ENCODE measurements at regions not wholly inside any gene's neighbourhood (a gene's known extent, or its start where the extent isn't known, plus 50 kb on each side); places are given as distances from the start of the nearest gene placed in this dataset.

GRCh38 chr4:164060456-164060855 lies 566.0 kb downstream of the TMA16 start:
- TF ChIP-seq CTCF (conservative IDR thresholded peaks at IDR 0.05; ENCODE audit: control insufficient read depth, insufficient read depth, low read depth, low read length) = no peak
- H3K4me3 ChIP-seq (ENCODE audit: control insufficient read depth, low read depth, low read length) = no peak overlapping the region
- no peak for DNase-seq (ENCODE audit: low read depth)

- H3K4me3 ChIP-seq (ENCODE audit: control insufficient read depth, low read depth, low read length) = no peak overlapping the region
- TF ChIP-seq CTCF (conservative IDR thresholded peaks at IDR 0.05; ENCODE audit: control insufficient read depth, insufficient read depth, low read depth, low read length) = no peak
- DNase-seq (ENCODE audit: low read depth) = no peak
These were observed 573.9 kb downstream of the TMA16 start for GRCh38 chr4:164068392-164068791.

GRCh38 chr4:164070625-164071024 lies 576.1 kb downstream of the TMA16 start:
- TF ChIP-seq CTCF (conservative IDR thresholded peaks at IDR 0.05; ENCODE audit: control insufficient read depth, insufficient read depth, low read depth, low read length) = no peak
- DNase-seq (ENCODE audit: low read depth) = no peak
- no peak overlapping the region for H3K4me3 ChIP-seq (ENCODE audit: control insufficient read depth, low read depth, low read length)

DNA sequence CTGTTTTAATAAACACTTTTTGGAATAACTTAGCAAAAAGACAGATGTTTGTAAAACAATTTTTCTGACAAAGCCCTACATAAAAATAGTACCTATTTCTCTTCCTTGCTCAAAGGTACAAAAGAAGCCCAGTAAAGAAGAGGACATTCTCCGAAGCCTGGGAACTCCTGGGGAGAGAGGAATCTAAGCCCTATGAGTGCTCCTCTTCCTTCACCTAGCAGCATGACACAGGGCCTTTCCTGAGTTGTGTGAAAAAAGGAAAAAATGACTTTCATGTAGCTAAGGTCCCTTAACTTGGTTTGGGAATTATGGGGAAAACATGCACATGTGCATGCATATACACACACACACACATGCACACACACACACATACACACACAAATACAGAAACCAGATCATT lies 586.9 kb downstream of the TMA16 start:
- no peak for TF ChIP-seq CTCF (conservative IDR thresholded peaks at IDR 0.05; ENCODE audit: control insufficient read depth, insufficient read depth, low read depth, low read length)
- no peak for DNase-seq (ENCODE audit: low read depth)

DNA sequence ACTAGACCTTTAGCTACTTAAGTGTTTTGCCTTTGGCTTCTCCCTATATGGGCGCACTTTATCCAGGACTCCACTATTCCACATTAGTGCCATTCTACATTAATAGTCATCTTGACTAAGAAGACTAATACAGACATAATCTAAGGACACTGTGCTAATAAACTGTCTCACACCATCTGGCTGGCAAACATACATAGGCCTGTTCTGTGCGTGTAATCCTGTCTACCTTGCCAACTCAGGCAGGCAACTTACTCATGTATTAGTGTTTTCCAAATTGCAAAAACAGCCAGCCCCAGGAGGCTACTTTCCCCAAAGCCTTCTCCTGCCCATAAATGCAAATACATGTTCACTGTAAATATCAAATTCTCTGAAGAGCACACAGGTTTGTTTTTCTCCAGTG lies 587.3 kb downstream of the TMA16 start:
- TF ChIP-seq CTCF (conservative IDR thresholded peaks at IDR 0.05; ENCODE audit: control insufficient read depth, insufficient read depth, low read depth, low read length) = no peak

More for the DNA sequence above, 586.9 kb downstream of the TMA16 start:
- H3K4me3 ChIP-seq (ENCODE audit: control insufficient read depth, low read depth, low read length) = no peak overlapping the region

DNA sequence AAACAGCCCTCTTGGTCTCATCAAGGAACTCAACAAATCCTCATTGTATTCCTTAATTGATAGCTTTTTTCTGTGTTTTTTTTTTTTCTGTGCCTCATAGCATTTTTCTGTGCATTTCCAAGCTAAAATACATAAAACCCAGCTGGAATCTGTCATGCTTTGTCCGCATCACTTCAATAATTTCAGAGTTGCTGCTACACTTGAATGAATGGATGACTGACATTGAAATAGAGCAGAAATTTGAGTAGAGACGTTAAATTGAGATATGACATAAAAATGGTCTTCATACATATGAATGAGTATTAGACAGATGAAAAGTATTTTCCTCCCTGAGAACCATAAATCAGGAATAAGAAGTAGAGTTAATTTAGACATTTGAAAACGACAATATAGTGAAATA lies 593.2 kb downstream of the TMA16 start:
- no peak for TF ChIP-seq CTCF (conservative IDR thresholded peaks at IDR 0.05; ENCODE audit: control insufficient read depth, insufficient read depth, low read depth, low read length)
- H3K4me3 ChIP-seq (ENCODE audit: control insufficient read depth, low read depth, low read length) = no peak overlapping the region
- DNase-seq (ENCODE audit: low read depth) = no peak

More for the DNA sequence above, 587.3 kb downstream of the TMA16 start:
- H3K4me3 ChIP-seq (ENCODE audit: control insufficient read depth, low read depth, low read length) = no peak overlapping the region
- DNase-seq (ENCODE audit: low read depth) = no peak

All from fibroblast of mammary gland (primary cell).